ENCODE measurements at regions not wholly inside any gene's neighbourhood (a gene's known extent, or its start where the extent isn't known, plus 50 kb on each side); places are given as distances from the start of the nearest gene placed in this dataset.
"Not testable (repeated sequence)": the region's sequence is repeated elsewhere in the genome, so short reads cannot be mapped to it uniquely, and the experiment has no call there.

- Histone ChIP-seq H3K4me3 (no peak overlapping the region), H3K4me1 (no peaks in the 10 kb centered on the region), H3K9me3 (replicated peaks) (peaks cover 13% of the 10 kb centered on the region), H3K27ac (replicated peaks) (no peak overlapping the region), H3K27me3 (ENCODE audit: low read depth) (no peaks in the 10 kb centered on the region), H3K36me3 (no peaks in the 10 kb centered on the region)
- DNase-seq, result no peak
- no peak for TF ChIP-seq CTCF (IDR thresholded peaks at IDR 0.05; ENCODE audit: borderline replicate concordance)
- intact Hi-C loops (cut with micrococcal nuclease), result no loop called here
Measured at GRCh38 chr6:76174722-76175121, 102.3 kb upstream of the IMPG1 start.

GRCh38 chr6:76166874-76167273, 94.4 kb upstream of the IMPG1 start:
- Histone ChIP-seq H3K36me3 (no peaks in the 10 kb centered on the region), H3K27me3 (ENCODE audit: low read depth) (no peaks in the 10 kb centered on the region), H3K4me1 (no peaks in the 10 kb centered on the region), H3K9me3 (replicated peaks) (peaks cover 31% of the 10 kb centered on the region), H3K4me3 (no peak overlapping the region), H3K27ac (replicated peaks) (no peak overlapping the region)
- DNase-seq, result no peak
- no peak for TF ChIP-seq CTCF (IDR thresholded peaks at IDR 0.05; ENCODE audit: borderline replicate concordance)
- intact Hi-C loops (cut with micrococcal nuclease), result no loop called here

GRCh38 chr6:76166297-76166696, 93.8 kb upstream of the IMPG1 start:
- no peaks in the 10 kb centered on the region for H3K27me3 ChIP-seq (ENCODE audit: low read depth)
- no peak overlapping the region for H3K27ac ChIP-seq (replicated peaks)
- no peaks in the 10 kb centered on the region for H3K4me1 ChIP-seq
- no peak for DNase-seq
- H3K4me3 ChIP-seq, result no peak overlapping the region
- intact Hi-C loops (cut with micrococcal nuclease), result no loop called here
- no peaks in the 10 kb centered on the region for H3K36me3 ChIP-seq
- H3K9me3 ChIP-seq (replicated peaks), result peaks cover 31% of the 10 kb centered on the region
- TF ChIP-seq CTCF (IDR thresholded peaks at IDR 0.05; ENCODE audit: borderline replicate concordance), result no peak

GRCh38 chr6:76165471-76166221, 93.2 kb upstream of the IMPG1 start:
- no peak for DNase-seq
- H3K9me3 ChIP-seq (replicated peaks), result peaks cover 27% of the 10 kb centered on the region

GRCh38 chr6:76162811-76163210, 90.3 kb upstream of the IMPG1 start:
- TF ChIP-seq CTCF (IDR thresholded peaks at IDR 0.05; ENCODE audit: borderline replicate concordance), result no peak
- H3K4me3 ChIP-seq, result no peak overlapping the region
- H3K36me3 ChIP-seq, result no peaks in the 10 kb centered on the region
- intact Hi-C loops (cut with micrococcal nuclease), result no loop called here
- H3K4me1 ChIP-seq, result no peaks in the 10 kb centered on the region
- no peaks in the 10 kb centered on the region for H3K27me3 ChIP-seq (ENCODE audit: low read depth)
- no peak for DNase-seq
- H3K27ac ChIP-seq (replicated peaks), result no peak overlapping the region
- peaks cover 32% of the 10 kb centered on the region for H3K9me3 ChIP-seq (replicated peaks)

More at GRCh38 chr6:76165471-76166221, 93.2 kb upstream of the IMPG1 start:
- Histone ChIP-seq H3K36me3 (no peaks in the 10 kb centered on the region), H3K4me1 (no peaks in the 10 kb centered on the region), H3K4me3 (no peak overlapping the region), H3K27ac (replicated peaks) (no peak overlapping the region), H3K27me3 (ENCODE audit: low read depth) (no peaks in the 10 kb centered on the region)
- intact Hi-C loops (cut with micrococcal nuclease), result no loop called here
- TF ChIP-seq CTCF (IDR thresholded peaks at IDR 0.05; ENCODE audit: borderline replicate concordance), result no peak

- H3K36me3 ChIP-seq; intact Hi-C loops (cut with micrococcal nuclease); H3K27me3 ChIP-seq (ENCODE audit: low read depth); H3K4me3 ChIP-seq; H3K27ac ChIP-seq (replicated peaks); DNase-seq; H3K4me1 ChIP-seq: not testable (repeated sequence)
- H3K9me3 ChIP-seq (replicated peaks), result peaks cover 33% of the 10 kb centered on the region
Measured at GRCh38 chr6:76157800-76158199, 85.3 kb upstream of the IMPG1 start.

Measured in left ventricle myocardium inferior (tissue), 1 donor.